H1 (cell line): ENCODE measurements at regions not wholly inside any gene's neighbourhood (a gene's known extent, or its start where the extent isn't known, plus 50 kb on each side); places are given as distances from the start of the nearest gene placed in this dataset.

Experiments used
- CHD2 ChIP-seq: IDR thresholded peaks from 2 replicates; pipeline ENCODE4 v1.6.1; 2012; ENCODE audit warnings: low read length, improper control_type of control experiment
- CREB1 ChIP-seq: IDR thresholded peaks from 2 replicates; pipeline ENCODE4 v1.6.1; 2012; ENCODE audit warnings: inconsistent platforms
- EGR1 ChIP-seq: IDR thresholded peaks from 2 replicates; pipeline ENCODE4 v1.6.1; 2011; ENCODE audit warnings: low read depth, low read length, borderline replicate concordance
- EP300 ChIP-seq, 2 experiments: IDR thresholded peaks; 1 replicate in 1 of 2; 2 replicates in 1 of 2; pipeline ENCODE4 v1.6.1; 2011 to 2012; ENCODE audit warnings: low read depth in 2 of 2, low read length in 2 of 2, mild to moderate bottlenecking in 2 of 2, borderline replicate concordance in 1 of 2, inconsistent platforms in 1 of 2, moderate library complexity in 1 of 2
- EZH2 ChIP-seq: fragments of 200-600 bp; sonication (generic); IDR thresholded peaks from 2 replicates; pipeline ENCODE4 v1.7.1; 2012; ENCODE audit warnings: low read depth, mild to moderate bottlenecking, moderate library complexity, low read length, inconsistent platforms; ENCODE audit not compliant: severe bottlenecking
- SIN3A ChIP-seq, 2 experiments: IDR thresholded peaks in 1 of 2; conservative IDR thresholded peaks in 1 of 2; 2 replicates each; pipeline ENCODE4 v1.6.1; 2011 to 2012; ENCODE audit warnings: low read length in 2 of 2, improper control_type of control experiment in 1 of 2, low read depth in 1 of 2, mild to moderate bottlenecking in 1 of 2
- SIRT6 ChIP-seq: IDR thresholded peaks from one replicate; pipeline ENCODE4 v1.7.1; 2012; ENCODE audit warnings: low read length, inconsistent platforms
- SP2 ChIP-seq: IDR thresholded peaks from 2 replicates; pipeline ENCODE4 v1.6.1; 2012; ENCODE audit warnings: mild to moderate bottlenecking, low read length, inconsistent platforms
- SRF ChIP-seq: IDR thresholded peaks from 2 replicates; pipeline ENCODE4 v1.6.1; 2011; ENCODE audit warnings: mild to moderate bottlenecking, low read depth, low read length, moderate library complexity
- TAF7 ChIP-seq: optimal IDR thresholded peaks from 2 replicates; pipeline ENCODE3; 2011; ENCODE audit warnings: low read depth, mild to moderate bottlenecking, inconsistent platforms, low read length, moderate library complexity, borderline replicate concordance
- ZNF274 ChIP-seq: IDR thresholded peaks from 2 replicates; pipeline ENCODE4 v1.7.0; 2012; ENCODE audit warnings: low read length, borderline replicate concordance; ENCODE audit errors: extremely low read depth
- TF ChIP-seq, protein P1 (sequence below): IDR thresholded peaks from 2 replicates; pipeline ENCODE4 v1.6.1; 2012; ENCODE audit warnings: inconsistent platforms
- TF ChIP-seq, protein P2 (sequence below), 3 experiments: IDR thresholded peaks; 1 replicate in 2 of 3; 2 replicates in 1 of 3; pipeline versions ENCODE4 v1.5.1 to v1.6.1; 2011; ENCODE audit warnings: low read length in 3 of 3, mild to moderate bottlenecking in 3 of 3, inconsistent platforms in 2 of 3, low read depth in 1 of 3, moderate library complexity in 1 of 3; ENCODE audit not compliant: insufficient read depth in 1 of 3; ENCODE audit errors: control extremely low read depth in 1 of 3

DNA sequence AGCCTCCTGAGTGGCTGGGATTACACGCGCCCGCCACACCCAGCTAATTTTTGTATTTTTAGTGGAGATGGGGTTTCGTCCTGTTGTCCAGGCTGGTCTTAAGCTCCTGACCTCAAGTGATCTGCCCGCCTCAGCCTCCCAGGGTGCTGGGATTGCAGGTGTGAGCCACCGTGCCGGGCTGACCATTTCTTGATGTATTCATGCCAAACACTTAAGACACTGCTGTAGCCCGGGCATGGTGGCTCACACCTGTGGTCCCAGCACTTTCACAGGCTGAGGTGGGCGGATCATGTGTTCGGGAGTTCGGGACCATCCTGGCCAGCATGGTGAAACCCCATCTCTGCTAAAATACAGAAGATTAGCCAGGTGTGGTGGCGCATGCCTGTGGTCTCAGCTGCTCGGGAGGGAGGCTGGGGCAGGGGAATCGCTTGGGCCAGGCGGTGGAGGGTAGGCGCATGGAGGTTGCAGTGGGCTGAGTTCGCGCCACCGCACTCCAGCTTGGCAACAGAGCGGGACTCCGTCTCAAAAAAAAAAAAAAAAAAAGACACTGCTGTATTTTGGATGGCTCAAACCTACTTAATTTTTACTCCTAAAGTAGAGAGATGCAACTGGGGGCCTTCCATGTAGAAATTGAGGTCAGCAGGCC, 140.8 kb downstream of the NUP35 start:
- TF ChIP-seq CHD2, result no peak
- no peak for TF ChIP-seq EP300 (IDR thresholded peaks at IDR 0.05; ENCODE audit: borderline replicate concordance in 1 of 2, low read depth in 2 of 2, low read length in 2 of 2)
- TF ChIP-seq, protein P1, sequence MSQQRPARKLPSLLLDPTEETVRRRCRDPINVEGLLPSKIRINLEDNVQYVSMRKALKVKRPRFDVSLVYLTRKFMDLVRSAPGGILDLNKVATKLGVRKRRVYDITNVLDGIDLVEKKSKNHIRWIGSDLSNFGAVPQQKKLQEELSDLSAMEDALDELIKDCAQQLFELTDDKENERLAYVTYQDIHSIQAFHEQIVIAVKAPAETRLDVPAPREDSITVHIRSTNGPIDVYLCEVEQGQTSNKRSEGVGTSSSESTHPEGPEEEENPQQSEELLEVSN, result no peak
- TF ChIP-seq CREB1, result no peak
- TF ChIP-seq SIN3A (conservative IDR thresholded peaks at IDR 0.05 in 1 of 2, IDR thresholded peaks at IDR 0.05 in 1 of 2; ENCODE audit: low read depth in 1 of 2, low read length in 2 of 2), result no peak
- no peak for TF ChIP-seq SRF
- no peak for TF ChIP-seq TAF7
- no peak for TF ChIP-seq SIRT6
- no peak for TF ChIP-seq EGR1
- no peak for TF ChIP-seq EZH2
- no peak for TF ChIP-seq ZNF274
- TF ChIP-seq SP2, result no peak
- TF ChIP-seq, protein P2, sequence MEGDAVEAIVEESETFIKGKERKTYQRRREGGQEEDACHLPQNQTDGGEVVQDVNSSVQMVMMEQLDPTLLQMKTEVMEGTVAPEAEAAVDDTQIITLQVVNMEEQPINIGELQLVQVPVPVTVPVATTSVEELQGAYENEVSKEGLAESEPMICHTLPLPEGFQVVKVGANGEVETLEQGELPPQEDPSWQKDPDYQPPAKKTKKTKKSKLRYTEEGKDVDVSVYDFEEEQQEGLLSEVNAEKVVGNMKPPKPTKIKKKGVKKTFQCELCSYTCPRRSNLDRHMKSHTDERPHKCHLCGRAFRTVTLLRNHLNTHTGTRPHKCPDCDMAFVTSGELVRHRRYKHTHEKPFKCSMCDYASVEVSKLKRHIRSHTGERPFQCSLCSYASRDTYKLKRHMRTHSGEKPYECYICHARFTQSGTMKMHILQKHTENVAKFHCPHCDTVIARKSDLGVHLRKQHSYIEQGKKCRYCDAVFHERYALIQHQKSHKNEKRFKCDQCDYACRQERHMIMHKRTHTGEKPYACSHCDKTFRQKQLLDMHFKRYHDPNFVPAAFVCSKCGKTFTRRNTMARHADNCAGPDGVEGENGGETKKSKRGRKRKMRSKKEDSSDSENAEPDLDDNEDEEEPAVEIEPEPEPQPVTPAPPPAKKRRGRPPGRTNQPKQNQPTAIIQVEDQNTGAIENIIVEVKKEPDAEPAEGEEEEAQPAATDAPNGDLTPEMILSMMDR (IDR thresholded peaks at IDR 0.05; ENCODE audit: control extremely low read depth in 1 of 3, insufficient read depth in 1 of 3, low read depth in 1 of 3, low read length in 3 of 3), result no peak
